GM12878 (cell line): ENCODE measurements at regions not wholly inside any gene's neighbourhood (a gene's known extent, or its start where the extent isn't known, plus 50 kb on each side); places are given as distances from the start of the nearest gene placed in this dataset.

ENCODE experiments used
- CTCF ChIP-seq, 3 experiments: IDR thresholded peaks in 2 of 3; conservative IDR thresholded peaks in 1 of 3; 2 replicates each; pipeline ENCODE4 v1.5.1; 2011; ENCODE audit warnings: low read depth in 3 of 3, low read length in 3 of 3, mild to moderate bottlenecking in 3 of 3, control low read depth in 2 of 3, moderate library complexity in 2 of 3, inconsistent platforms in 1 of 3, mixed read lengths in 1 of 3; ENCODE audit not compliant: control insufficient read depth in 2 of 3, insufficient read depth in 1 of 3; ENCODE audit errors: extremely low read depth in 1 of 3
- EED ChIP-seq: sonication (generic); IDR thresholded peaks from 2 replicates; pipeline ENCODE4 v1.6.1; 2016; ENCODE audit warnings: antibody characterized with exemption, low read depth
- FOS ChIP-seq: IDR thresholded peaks from 3 replicates; pipeline ENCODE4 v1.6.1; 2011; ENCODE audit warnings: borderline replicate concordance; ENCODE audit not compliant: insufficient read length; ENCODE audit errors: extremely low read depth
- POLR2A ChIP-seq: IDR thresholded peaks from 2 replicates; pipeline ENCODE4 v1.6.1; 2011; ENCODE audit warnings: low read depth, mild to moderate bottlenecking, low read length
- TCF12 ChIP-seq: IDR thresholded peaks from 2 replicates; pipeline ENCODE4 v1.6.1; 2011; ENCODE audit warnings: low read depth, mild to moderate bottlenecking, low read length
- YBX1 ChIP-seq: fragments of 450-650 bp; IDR thresholded peaks from 2 replicates; pipeline ENCODE4 v1.6.1; 2016; ENCODE audit warnings: antibody characterized with exemption
- ZNF384 ChIP-seq: IDR thresholded peaks from 2 replicates; pipeline ENCODE4 v1.6.1; 2012; ENCODE audit warnings: low read depth, mild to moderate bottlenecking, low read length, improper control_type of control experiment, borderline replicate concordance

GRCh38 chr16:77060614-77061013 is 130.4 kb upstream of the MON1B start:
- TF ChIP-seq CTCF (IDR thresholded peaks at IDR 0.05 in 2 of 3, conservative IDR thresholded peaks at IDR 0.05 in 1 of 3; ENCODE audit: control insufficient read depth in 2 of 3, extremely low read depth in 1 of 3, insufficient read depth in 1 of 3, low read depth in 3 of 3, low read length in 3 of 3): no peak
- no peak for TF ChIP-seq POLR2A
- no peak for TF ChIP-seq EED
- no peak for TF ChIP-seq ZNF384
- no peak for TF ChIP-seq FOS
- TF ChIP-seq TCF12: no peak
- no peak for TF ChIP-seq YBX1
